ENCODE measurements at regions not wholly inside any gene's neighbourhood (a gene's known extent, or its start where the extent isn't known, plus 50 kb on each side); places are given as distances from the start of the nearest gene placed in this dataset.
"Not testable (repeated sequence)": the region's sequence is repeated elsewhere in the genome, so short reads cannot be mapped to it uniquely, and the experiment has no call there.

DNA sequence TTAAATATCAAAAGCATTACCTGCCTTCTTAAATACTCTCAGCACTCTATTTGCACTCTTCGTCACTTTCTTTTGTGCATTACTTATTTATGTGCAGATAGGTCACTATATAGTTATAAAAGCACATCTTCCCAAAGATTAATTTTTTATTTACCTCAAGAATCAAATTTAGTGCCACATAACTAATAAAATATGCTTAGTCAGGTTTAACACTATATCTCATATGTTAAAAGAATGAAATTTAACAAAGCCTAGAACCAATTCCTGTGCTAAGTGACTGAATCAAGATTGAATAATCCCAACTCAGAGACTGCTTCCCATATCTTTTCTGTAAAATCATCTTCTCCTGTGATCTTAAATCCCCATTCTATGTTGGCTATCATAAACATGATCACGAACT lies 957.5 kb upstream of the NXPH2 start:
- DNase-seq (ENCODE audit: insufficient read length, low spot score): no peak
- no peak for TF ChIP-seq POLR2A (IDR thresholded peaks at IDR 0.05; ENCODE audit: low read depth, low read length)
- no peak for FAIRE-seq

- DNase-seq (ENCODE audit: insufficient read length, low spot score): no peak
- no peak for TF ChIP-seq POLR2A (IDR thresholded peaks at IDR 0.05; ENCODE audit: low read depth, low read length)
- no peak for FAIRE-seq
These were observed 950.0 kb upstream of the NXPH2 start for GRCh38 chr2:139730197-139730596.

DNA sequence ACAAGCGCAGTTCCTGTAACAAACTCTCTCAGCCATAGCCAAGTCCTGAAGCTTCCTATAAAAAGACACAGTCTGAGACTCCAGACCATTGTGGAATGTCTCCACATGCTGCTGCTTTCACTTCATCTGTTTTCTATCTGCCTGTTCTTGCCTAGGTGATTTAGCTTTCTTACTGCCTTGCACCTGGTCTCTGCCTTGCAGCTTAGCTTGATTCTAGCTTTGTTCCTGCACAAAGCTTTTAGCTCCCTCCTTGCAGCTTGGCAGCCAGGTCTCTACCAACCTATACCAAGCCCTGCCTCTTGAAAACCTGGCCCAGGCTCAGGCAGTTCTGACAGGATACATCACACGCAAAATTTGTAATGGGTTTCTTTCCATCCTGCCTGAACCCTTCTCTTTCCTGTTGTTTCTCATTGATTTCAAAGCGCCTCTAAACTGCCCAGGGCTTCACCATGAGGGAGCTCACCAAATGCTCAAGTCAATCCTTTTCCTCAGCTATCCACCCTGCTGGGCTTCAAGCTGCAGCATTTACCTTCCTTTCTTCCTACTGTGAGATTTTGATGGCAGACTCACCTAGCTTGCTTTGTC lies 941.3 kb upstream of the NXPH2 start:
- DNase-seq (ENCODE audit: insufficient read length, low spot score) (no peak), FAIRE-seq (no peak)
- TF ChIP-seq POLR2A (IDR thresholded peaks at IDR 0.05; ENCODE audit: low read depth, low read length): no peak

GRCh38 chr2:139720056-139720455 lies 939.9 kb upstream of the NXPH2 start:
- TF ChIP-seq POLR2A (IDR thresholded peaks at IDR 0.05; ENCODE audit: low read depth, low read length): no peak
- FAIRE-seq (no peak), DNase-seq (ENCODE audit: insufficient read length, low spot score) (no peak)

- no peak for FAIRE-seq
- TF ChIP-seq POLR2A (IDR thresholded peaks at IDR 0.05; ENCODE audit: low read depth, low read length): no peak
- DNase-seq (ENCODE audit: insufficient read length, low spot score): no peak
These were observed 924.4 kb upstream of the NXPH2 start for GRCh38 chr2:139704606-139705005.

- no peak for TF ChIP-seq POLR2A (IDR thresholded peaks at IDR 0.05; ENCODE audit: low read depth, low read length)
- DNase-seq (ENCODE audit: insufficient read length, low spot score) (no peak), FAIRE-seq (no peak)
These were observed 914.1 kb upstream of the NXPH2 start for GRCh38 chr2:139694327-139694726.

GRCh38 chr2:139686205-139686604 lies 906.0 kb upstream of the NXPH2 start:
- no peak for DNase-seq (ENCODE audit: insufficient read length, low spot score)
- FAIRE-seq: no peak
- no peak for TF ChIP-seq POLR2A (IDR thresholded peaks at IDR 0.05; ENCODE audit: low read depth, low read length)

DNA sequence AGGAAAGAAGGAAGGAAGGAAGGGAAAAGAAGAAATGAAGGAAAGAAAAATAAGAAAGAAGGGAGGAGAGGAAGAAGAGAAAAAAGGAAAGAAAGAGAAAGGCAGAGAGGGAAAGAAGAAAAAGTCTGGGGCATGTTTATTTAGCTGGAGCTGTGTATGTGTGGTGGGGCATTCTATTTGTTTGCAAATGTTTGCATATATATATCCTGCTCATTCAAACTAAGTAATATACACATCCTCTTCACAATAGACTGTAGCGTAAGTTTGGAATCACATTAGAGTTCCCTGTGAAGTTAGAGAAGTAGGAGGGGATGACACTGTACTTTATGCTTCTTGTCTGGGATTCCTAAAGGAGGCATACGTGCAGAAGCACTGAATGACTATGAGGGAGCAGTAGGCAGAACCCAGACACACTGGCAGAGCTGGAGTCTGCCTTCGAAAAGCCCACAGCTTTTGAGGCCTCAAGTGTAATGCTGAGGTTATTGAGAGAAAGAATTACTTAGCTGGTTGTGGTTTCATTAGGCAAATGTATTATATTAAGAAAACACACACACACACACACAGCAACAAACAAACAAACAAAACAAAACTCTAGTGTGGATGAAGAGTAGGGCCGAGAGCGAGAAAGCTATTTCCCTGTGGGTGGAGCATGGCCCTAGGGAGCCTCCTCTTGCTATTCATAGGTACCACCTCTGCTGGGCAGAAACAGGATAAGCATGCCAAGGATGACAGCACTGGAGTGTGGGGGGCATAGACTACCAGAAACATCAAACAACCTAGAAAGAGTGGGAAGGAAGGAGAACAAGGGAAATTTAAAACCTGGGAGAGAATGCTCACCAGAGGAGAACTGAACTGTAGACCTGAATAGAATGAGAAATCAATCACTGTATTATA lies 905.1 kb upstream of the NXPH2 start:
- FAIRE-seq (no peak), DNase-seq (ENCODE audit: insufficient read length, low spot score) (no peak)

DNA sequence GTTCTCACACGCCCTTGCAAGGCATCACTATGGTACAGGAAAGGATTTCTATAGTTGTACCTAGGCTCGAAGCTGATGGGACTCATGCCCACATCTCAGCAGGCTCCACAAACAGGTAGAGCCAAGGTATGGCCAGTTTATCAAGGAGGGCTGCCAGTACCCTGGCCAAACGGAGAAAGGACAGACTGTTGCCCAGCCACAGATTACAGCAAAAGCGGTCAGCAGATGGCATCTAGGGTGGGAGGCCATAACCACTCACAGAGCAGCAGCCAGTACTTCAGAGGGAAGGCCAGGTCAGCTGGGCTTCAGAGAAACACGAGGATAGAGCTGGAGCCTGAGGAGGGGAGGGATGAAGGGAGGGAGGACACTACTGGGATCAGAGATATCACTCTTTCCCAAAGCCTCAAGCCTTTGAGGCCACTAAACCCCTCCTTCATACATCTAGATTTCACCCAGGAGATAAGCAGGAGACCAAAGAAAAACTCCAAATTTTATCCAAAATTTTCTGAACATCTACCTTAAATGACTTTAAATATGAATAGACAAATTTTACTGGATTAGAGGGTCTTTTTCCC lies 904.2 kb upstream of the NXPH2 start:
- DNase-seq (ENCODE audit: insufficient read length, low spot score) (no peak), FAIRE-seq (no peak)
- no peak for TF ChIP-seq POLR2A (IDR thresholded peaks at IDR 0.05; ENCODE audit: low read depth, low read length)

More for the DNA sequence above, 905.1 kb upstream of the NXPH2 start:
- TF ChIP-seq POLR2A (IDR thresholded peaks at IDR 0.05; ENCODE audit: low read depth, low read length): no peak

DNA sequence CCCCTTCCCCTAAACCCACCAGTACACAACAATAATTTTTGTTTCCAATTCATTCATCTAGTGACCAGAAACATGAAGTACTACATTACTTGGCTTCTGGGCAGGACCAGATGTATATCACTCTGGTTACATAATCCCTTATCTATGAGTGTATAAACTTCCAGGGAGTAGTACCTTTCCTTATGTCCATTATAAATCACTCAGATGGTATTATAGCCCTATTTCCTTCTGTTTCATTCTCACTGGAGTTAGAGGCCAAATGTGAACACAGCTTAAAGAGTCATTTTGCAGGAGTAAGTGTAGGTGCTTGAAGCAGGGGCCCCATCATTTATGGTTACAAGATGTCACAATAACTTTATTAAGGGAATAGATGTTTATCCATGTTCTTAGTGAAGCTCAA lies 894.4 kb upstream of the NXPH2 start:
- FAIRE-seq: no peak
- DNase-seq (ENCODE audit: insufficient read length, low spot score): no peak

DNA sequence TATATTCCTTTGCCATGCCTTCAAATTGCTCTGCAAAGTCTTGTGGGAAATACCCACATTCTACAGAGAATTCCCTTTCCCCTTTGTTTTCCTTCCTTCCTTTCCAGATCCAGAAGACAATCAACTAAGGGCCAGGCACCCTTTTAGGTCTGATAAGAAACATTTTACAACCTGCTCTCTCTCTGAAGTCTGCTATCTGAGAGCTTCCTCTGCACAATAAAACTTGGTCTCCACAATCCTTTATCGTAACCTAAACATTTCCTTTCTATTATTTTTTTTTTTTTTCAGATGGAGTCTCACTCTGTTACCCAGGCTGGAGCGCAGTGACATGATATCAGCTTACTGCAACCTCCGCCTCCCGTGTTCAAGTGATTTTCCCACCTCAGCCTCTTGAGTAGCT lies 893.3 kb upstream of the NXPH2 start:
- DNase-seq (ENCODE audit: insufficient read length, low spot score); FAIRE-seq: not testable (repeated sequence)

More for the DNA sequence above, 894.4 kb upstream of the NXPH2 start:
- TF ChIP-seq POLR2A (IDR thresholded peaks at IDR 0.05; ENCODE audit: low read depth, low read length): no peak

GRCh38 chr2:139669675-139670074 lies 889.5 kb upstream of the NXPH2 start:
- DNase-seq (ENCODE audit: insufficient read length, low spot score) (no peak), FAIRE-seq (no peak)
- TF ChIP-seq POLR2A (IDR thresholded peaks at IDR 0.05; ENCODE audit: low read depth, low read length): no peak

DNA sequence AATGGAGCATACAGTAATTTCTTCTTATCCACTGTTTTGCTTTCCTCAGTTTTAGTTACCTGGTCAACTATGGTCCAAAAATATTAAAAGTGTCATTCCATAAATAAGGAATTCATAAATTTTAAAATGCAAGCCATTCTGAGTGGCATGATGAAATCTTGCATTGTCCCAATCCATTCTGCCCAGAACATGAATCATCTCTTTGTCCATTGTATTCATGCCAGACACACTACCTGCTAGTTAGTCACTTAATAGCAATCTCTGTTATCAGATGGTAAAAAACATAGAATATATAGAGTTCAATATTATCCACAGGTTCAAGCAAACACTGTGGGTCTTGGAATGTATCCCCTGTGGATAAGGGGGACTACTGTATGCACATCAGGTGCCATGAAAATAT lies 872.2 kb upstream of the NXPH2 start:
- DNase-seq (ENCODE audit: insufficient read length, low spot score): no peak
- FAIRE-seq: no peak
- TF ChIP-seq POLR2A (IDR thresholded peaks at IDR 0.05; ENCODE audit: low read depth, low read length): no peak

DNA sequence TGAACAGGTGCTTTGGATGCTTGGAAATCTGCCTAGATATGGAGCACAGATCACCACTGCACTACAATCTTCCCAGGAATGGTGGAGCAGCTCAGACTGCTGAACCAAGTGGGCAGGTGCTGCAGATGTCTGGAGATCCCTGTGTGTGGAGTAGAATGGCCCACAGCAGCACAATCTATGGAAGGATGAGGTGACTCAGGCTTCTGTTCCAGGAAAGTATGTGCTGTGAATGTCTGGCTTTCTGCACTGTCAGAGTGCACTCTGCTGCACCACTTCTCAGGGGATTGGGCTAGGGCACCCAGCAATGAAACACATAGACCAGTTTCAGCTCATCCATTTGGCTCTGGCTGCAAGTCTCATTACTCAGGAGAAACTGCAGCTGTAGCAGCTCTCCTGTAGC lies 865.4 kb upstream of the NXPH2 start:
- FAIRE-seq: no peak
- TF ChIP-seq POLR2A (IDR thresholded peaks at IDR 0.05; ENCODE audit: low read depth, low read length): no peak
- DNase-seq (ENCODE audit: insufficient read length, low spot score): no peak

GRCh38 chr2:139643139-139643538 lies 862.9 kb upstream of the NXPH2 start:
- TF ChIP-seq POLR2A (IDR thresholded peaks at IDR 0.05; ENCODE audit: low read depth, low read length): no peak
- no peak for FAIRE-seq

More at GRCh38 chr2:139643139-139643538, 862.9 kb upstream of the NXPH2 start:
- DNase-seq (ENCODE audit: insufficient read length, low spot score): no peak
